HUES6 (cell line): ENCODE measurements at regions not wholly inside any gene's neighbourhood (a gene's known extent, or its start where the extent isn't known, plus 50 kb on each side); places are given as distances from the start of the nearest gene placed in this dataset.

Experiments used
- H3K27ac ChIP-seq: 2 replicates; pipeline ENCODE4 v1.7.0; 2013; ENCODE audit warnings: low read depth, mild to moderate bottlenecking, low read length, inconsistent platforms
- H3K27me3 ChIP-seq: 2 replicates; pipeline ENCODE4 v1.6.1; 2013; ENCODE audit warnings: low read length; ENCODE audit not compliant: control insufficient read depth, insufficient read depth
- H3K36me3 ChIP-seq: 2 replicates; pipeline ENCODE4 v1.6.1; 2013; ENCODE audit warnings: low read length; ENCODE audit not compliant: control insufficient read depth, insufficient read depth
- H3K4me1 ChIP-seq: 2 replicates; pipeline ENCODE4 v1.6.1; 2013; ENCODE audit warnings: low read length; ENCODE audit not compliant: control insufficient read depth, insufficient read depth
- H3K4me3 ChIP-seq: 2 replicates; pipeline ENCODE4 v1.5.1; 2013; ENCODE audit warnings: low read depth, low read length
- H3K9ac ChIP-seq: one replicate; pipeline ENCODE4 v1.6.1; 2013; ENCODE audit warnings: mild to moderate bottlenecking, low read length
- H3K9me3 ChIP-seq: 2 replicates; pipeline ENCODE4 v1.6.1; 2013; ENCODE audit warnings: low read depth, low read length; ENCODE audit not compliant: control insufficient read depth, insufficient read depth

DNA sequence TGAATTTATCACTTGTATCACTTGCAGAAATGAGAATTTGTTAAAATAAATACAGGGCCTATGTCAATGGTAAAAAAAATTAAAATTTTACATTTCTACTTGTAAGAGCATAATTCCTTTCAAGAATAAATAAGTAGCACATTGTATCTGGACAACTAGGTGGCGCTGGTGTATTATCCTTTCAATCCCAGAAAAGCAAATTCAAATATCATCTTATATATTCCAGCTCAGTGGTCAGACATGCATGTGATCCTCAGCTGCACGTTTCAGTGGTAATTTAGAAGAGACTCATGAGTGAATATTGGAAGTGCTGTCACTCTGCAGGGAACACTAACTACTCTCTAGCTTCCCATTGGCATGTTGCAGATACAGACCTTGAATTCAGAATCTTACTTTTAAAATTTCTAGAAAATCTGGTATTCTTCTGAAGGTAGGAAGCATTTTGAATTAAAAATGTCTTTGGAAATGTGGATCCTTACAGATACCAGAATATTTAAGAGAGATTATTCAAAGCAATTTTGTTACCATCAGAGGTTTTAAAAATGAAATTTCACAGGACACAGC lies 1414.7 kb upstream of the TENM3 start:
- H3K9ac ChIP-seq, result no peak overlapping the region
- no peaks in the 10 kb centered on the region for H3K9me3 ChIP-seq
- no peaks in the 10 kb centered on the region for H3K36me3 ChIP-seq
- no peak overlapping the region for H3K4me3 ChIP-seq
- 0 out of 2 replicates have a peak, but pooled peaks cover 9% of the 10 kb centered on the region for H3K4me1 ChIP-seq
- H3K27ac ChIP-seq, result no peak overlapping the region
- no peaks in the 10 kb centered on the region for H3K27me3 ChIP-seq

DNA sequence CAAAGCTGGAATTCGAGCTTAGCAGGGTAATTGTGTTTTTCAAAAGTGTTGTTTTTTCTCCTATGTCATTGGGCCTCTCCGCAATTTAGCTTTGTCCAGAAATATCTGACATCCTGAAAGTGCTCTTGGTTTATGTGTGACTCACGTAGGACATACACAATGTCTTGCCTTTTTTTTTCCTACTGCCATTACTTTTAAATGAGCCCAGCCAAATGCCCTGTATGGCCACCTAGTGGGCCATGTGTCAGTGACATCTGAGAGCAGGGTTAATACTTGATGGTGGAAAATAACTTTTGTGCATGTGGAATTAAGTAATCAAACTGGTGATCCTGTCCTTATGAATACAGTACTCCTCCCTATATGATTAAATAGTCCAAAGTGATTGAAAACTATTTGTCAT lies 1411.1 kb upstream of the TENM3 start:
- no peak overlapping the region for H3K9ac ChIP-seq
- no peak overlapping the region for H3K27ac ChIP-seq
- no peaks in the 10 kb centered on the region for H3K36me3 ChIP-seq
- no peaks in the 10 kb centered on the region for H3K9me3 ChIP-seq
- H3K4me3 ChIP-seq, result no peak overlapping the region
- 0 out of 2 replicates have a peak, but pooled peaks cover 9% of the 10 kb centered on the region for H3K4me1 ChIP-seq
- no peaks in the 10 kb centered on the region for H3K27me3 ChIP-seq

DNA sequence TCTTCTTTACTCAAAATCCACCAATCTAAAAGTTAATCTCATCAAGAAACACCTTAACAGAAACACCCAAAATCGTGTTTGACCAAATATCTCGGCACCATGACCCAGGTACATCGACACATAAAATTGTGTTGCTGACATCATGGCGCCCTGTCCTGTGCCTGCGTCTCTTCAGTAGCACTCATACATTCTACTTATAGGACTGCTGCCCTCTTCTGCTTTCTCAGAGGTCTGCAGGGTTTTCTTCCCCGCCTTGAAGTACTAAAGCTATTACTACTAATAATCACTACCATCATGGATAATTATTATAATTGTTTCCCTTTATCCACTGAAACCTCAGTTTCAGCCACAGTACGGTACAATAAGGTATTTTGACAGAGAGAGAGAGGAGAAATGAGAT lies 1403.1 kb upstream of the TENM3 start:
- H3K4me3 ChIP-seq, result no peak overlapping the region
- no peak overlapping the region for H3K27ac ChIP-seq
- no peak overlapping the region for H3K9ac ChIP-seq
- no peaks in the 10 kb centered on the region for H3K9me3 ChIP-seq
- H3K27me3 ChIP-seq, result no peaks in the 10 kb centered on the region
- no peaks in the 10 kb centered on the region for H3K4me1 ChIP-seq
- H3K36me3 ChIP-seq, result no peaks in the 10 kb centered on the region

GRCh38 chr4:180850318-180850940 lies 1392.8 kb upstream of the TENM3 start:
- H3K4me1 ChIP-seq, result no peaks in the 10 kb centered on the region
- no peaks in the 10 kb centered on the region for H3K36me3 ChIP-seq
- no peak overlapping the region for H3K27ac ChIP-seq
- H3K9ac ChIP-seq, result no peak overlapping the region
- no peaks in the 10 kb centered on the region for H3K27me3 ChIP-seq
- H3K9me3 ChIP-seq, result no peaks in the 10 kb centered on the region
- no peak overlapping the region for H3K4me3 ChIP-seq

DNA sequence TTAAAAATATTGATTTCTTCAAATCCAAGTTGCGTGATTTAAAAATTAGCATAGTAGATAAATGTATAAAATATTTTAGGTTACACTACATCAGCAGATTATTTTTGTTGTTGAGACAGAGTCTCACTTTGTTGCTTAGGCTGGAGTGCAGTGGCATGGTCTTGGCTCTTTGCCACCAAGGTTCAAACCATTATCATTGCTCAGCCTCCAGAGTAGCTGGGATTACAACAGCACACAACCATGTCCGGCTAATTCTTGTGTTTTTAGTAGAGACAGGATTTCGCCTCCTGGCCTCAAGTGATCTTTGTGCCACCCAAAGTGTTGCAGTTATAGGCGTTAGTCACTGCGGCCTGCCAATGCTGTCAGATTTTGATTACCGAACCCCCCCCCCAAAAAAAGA lies 1390.5 kb upstream of the TENM3 start:
- Histone ChIP-seq H3K9ac (no peak overlapping the region), H3K4me3 (no peak overlapping the region), H3K9me3 (no peaks in the 10 kb centered on the region), H3K27ac (no peak overlapping the region), H3K4me1 (no peaks in the 10 kb centered on the region), H3K36me3 (no peaks in the 10 kb centered on the region), H3K27me3 (no peaks in the 10 kb centered on the region)

- Histone ChIP-seq H3K36me3 (no peaks in the 10 kb centered on the region), H3K9me3 (no peaks in the 10 kb centered on the region), H3K27ac (no peak overlapping the region), H3K4me1 (0 out of 2 replicates have a peak, but pooled peaks cover 3% of the 10 kb centered on the region), H3K9ac (no peak overlapping the region), H3K27me3 (no peaks in the 10 kb centered on the region), H3K4me3 (no peak overlapping the region)
Measured at GRCh38 chr4:180855184-180855583, 1388.0 kb upstream of the TENM3 start.

GRCh38 chr4:180860089-180860720 lies 1383.0 kb upstream of the TENM3 start:
- Histone ChIP-seq H3K9me3 (no peaks in the 10 kb centered on the region), H3K36me3 (no peaks in the 10 kb centered on the region), H3K4me3 (no peak overlapping the region), H3K4me1 (0 out of 2 replicates have a peak, but pooled peaks cover 9% of the 10 kb centered on the region), H3K9ac (no peak overlapping the region), H3K27ac (no peak overlapping the region), H3K27me3 (no peaks in the 10 kb centered on the region)

DNA sequence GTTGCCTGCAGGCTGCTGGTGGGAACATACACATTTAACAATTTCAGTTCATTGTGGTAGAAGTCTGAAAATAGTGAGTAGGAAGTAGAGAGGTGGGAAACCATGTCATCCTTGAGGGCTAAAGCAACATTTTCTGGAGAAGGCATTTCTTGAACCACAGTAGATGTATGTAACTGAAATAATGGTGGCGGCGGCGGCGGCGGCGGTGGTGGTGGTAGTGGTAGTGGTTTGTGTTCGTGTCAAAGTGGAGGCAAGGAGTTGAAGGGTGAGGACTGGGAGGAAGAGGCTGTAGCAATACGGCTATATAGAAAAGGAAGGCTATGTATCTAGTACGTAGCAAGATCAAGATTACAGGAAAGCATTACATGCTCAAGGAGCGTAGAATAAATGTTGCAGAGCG lies 1381.6 kb upstream of the TENM3 start:
- H3K36me3 ChIP-seq, result no peaks in the 10 kb centered on the region
- no peak overlapping the region for H3K27ac ChIP-seq
- no peak overlapping the region for H3K4me3 ChIP-seq
- no peak overlapping the region for H3K9ac ChIP-seq
- H3K4me1 ChIP-seq, result 0 out of 2 replicates have a peak, but pooled peaks cover 9% of the 10 kb centered on the region
- peaks cover 4% of the 10 kb centered on the region; the same call in 1 of the 2 replicates for H3K9me3 ChIP-seq
- no peaks in the 10 kb centered on the region for H3K27me3 ChIP-seq

- H3K9ac ChIP-seq, result no peak overlapping the region
- H3K27me3 ChIP-seq, result no peaks in the 10 kb centered on the region
- peaks cover 11% of the 10 kb centered on the region; the same call in 1 of the 2 replicates for H3K9me3 ChIP-seq
- H3K4me1 ChIP-seq, result no peaks in the 10 kb centered on the region
- H3K27ac ChIP-seq, result no peak overlapping the region
- no peaks in the 10 kb centered on the region for H3K36me3 ChIP-seq
- no peak overlapping the region for H3K4me3 ChIP-seq
Measured at GRCh38 chr4:180866933-180867643, 1376.1 kb upstream of the TENM3 start.

- H3K9me3 ChIP-seq, result peaks cover 11% of the 10 kb centered on the region; the same call in 1 of the 2 replicates
- no peak overlapping the region for H3K27ac ChIP-seq
- H3K27me3 ChIP-seq, result no peaks in the 10 kb centered on the region
- no peak overlapping the region for H3K9ac ChIP-seq
- H3K4me1 ChIP-seq, result no peaks in the 10 kb centered on the region
- H3K4me3 ChIP-seq, result no peak overlapping the region
- H3K36me3 ChIP-seq, result no peaks in the 10 kb centered on the region
Measured at GRCh38 chr4:180870623-180871022, 1372.6 kb upstream of the TENM3 start.

GRCh38 chr4:180898305-180898704 lies 1344.9 kb upstream of the TENM3 start:
- no peak overlapping the region for H3K9ac ChIP-seq
- H3K9me3 ChIP-seq, result no peaks in the 10 kb centered on the region
- no peaks in the 10 kb centered on the region for H3K4me1 ChIP-seq
- H3K4me3 ChIP-seq, result no peak overlapping the region
- no peaks in the 10 kb centered on the region for H3K27me3 ChIP-seq
- H3K27ac ChIP-seq, result no peak overlapping the region
- H3K36me3 ChIP-seq, result no peaks in the 10 kb centered on the region
